Neural progenitor cell (in vitro differentiated cells): ENCODE measurements at regions not wholly inside any gene's neighbourhood (a gene's known extent, or its start where the extent isn't known, plus 50 kb on each side); places are given as distances from the start of the nearest gene placed in this dataset.

Experiments used
- EZH2 ChIP-seq: fragments of 200-600 bp; sonication (generic); IDR thresholded peaks from 2 replicates; pipeline ENCODE4 v1.6.1; 2017; ENCODE audit warnings: antibody characterized with exemption, mild to moderate bottlenecking, moderate library complexity
- EZH2phosphoT487 ChIP-seq: fragments of 200-600 bp; sonication (generic); IDR thresholded peaks from 2 replicates; pipeline ENCODE4 v1.6.1; 2017; ENCODE audit warnings: antibody characterized with exemption
- TF ChIP-seq, protein P1 (sequence below): fragments of 200-600 bp; sonication (generic); IDR thresholded peaks from 2 replicates; pipeline ENCODE4 v1.5.1; 2017; ENCODE audit warnings: antibody characterized with exemption, mild to moderate bottlenecking

DNA sequence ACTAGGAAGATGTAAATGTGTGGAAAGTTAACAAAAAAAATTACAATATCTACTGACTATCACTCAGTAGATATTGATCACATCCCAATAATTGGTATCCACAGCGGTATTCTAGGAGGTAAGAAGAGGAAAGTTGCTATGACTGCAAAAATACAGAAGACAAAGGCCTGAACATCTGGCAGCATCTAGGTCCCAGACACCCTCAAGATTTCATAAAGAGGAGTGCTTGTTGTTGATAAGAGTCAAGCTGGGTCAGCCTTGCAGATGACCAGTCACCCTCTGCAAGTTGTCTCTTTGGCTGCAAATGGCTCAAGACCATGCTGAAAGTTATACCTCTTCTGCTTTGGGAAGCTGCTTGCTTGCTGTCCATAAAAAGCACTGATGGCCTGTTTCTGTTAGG, 179.8 kb upstream of the FOXN2 start:
- TF ChIP-seq EZH2, result no peak
- TF ChIP-seq, protein P1, sequence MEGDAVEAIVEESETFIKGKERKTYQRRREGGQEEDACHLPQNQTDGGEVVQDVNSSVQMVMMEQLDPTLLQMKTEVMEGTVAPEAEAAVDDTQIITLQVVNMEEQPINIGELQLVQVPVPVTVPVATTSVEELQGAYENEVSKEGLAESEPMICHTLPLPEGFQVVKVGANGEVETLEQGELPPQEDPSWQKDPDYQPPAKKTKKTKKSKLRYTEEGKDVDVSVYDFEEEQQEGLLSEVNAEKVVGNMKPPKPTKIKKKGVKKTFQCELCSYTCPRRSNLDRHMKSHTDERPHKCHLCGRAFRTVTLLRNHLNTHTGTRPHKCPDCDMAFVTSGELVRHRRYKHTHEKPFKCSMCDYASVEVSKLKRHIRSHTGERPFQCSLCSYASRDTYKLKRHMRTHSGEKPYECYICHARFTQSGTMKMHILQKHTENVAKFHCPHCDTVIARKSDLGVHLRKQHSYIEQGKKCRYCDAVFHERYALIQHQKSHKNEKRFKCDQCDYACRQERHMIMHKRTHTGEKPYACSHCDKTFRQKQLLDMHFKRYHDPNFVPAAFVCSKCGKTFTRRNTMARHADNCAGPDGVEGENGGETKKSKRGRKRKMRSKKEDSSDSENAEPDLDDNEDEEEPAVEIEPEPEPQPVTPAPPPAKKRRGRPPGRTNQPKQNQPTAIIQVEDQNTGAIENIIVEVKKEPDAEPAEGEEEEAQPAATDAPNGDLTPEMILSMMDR, result no peak
- no peak for TF ChIP-seq EZH2phosphoT487
